Transverse colon (tissue), 4 donors: ENCODE measurements at regions not wholly inside any gene's neighbourhood (a gene's known extent, or its start where the extent isn't known, plus 50 kb on each side); places are given as distances from the start of the nearest gene placed in this dataset.

Experiments used
- DNase-seq: peaks from one replicate; pipeline ENCODE4 v3.0.0-alpha.2; 2019
- H3K27ac ChIP-seq, 4 donors: fragments of 200-600 bp; sonication (generic); 2 replicates each; pipeline ENCODE4 v1.5.1; 2016 to 2018; ENCODE audit warnings: inconsistent platforms in 4 of 4
- H3K27me3 ChIP-seq: fragments of 200-600 bp; sonication (generic); 2 replicates; pipeline ENCODE4 v1.5.1; 2017; ENCODE audit warnings: inconsistent platforms
- H3K36me3 ChIP-seq, 4 donors: fragments of 200-600 bp; sonication (generic); 2 replicates each; pipeline ENCODE4 v1.5.1; 2017 to 2019; ENCODE audit warnings: inconsistent platforms in 4 of 4
- H3K4me1 ChIP-seq, 4 donors: fragments of 200-600 bp; sonication (generic); 2 replicates each; pipeline ENCODE4 v1.5.1; 2017 to 2020; ENCODE audit warnings: inconsistent platforms in 4 of 4
- H3K4me3 ChIP-seq, 4 donors: fragments of 200-600 bp; sonication (generic); 1 replicate in 1 of 4; 2 replicates in 3 of 4; pipeline versions ENCODE4 v1.5.1 to v1.6.1; 2017 to 2019; ENCODE audit warnings: inconsistent platforms in 4 of 4
- H3K9me3 ChIP-seq, 2 donors: fragments of 200-600 bp; sonication (generic); 2 replicates each; pipeline ENCODE4 v1.5.1; 2017 to 2019; ENCODE audit warnings: inconsistent platforms in 2 of 2
- EP300 ChIP-seq: sonication (generic); formaldehyde crosslinking; IDR thresholded peaks from one replicate; pipeline ENCODE4 v1.6.1; 2017; ENCODE audit warnings: antibody characterized with exemption, low read depth
- POLR2A ChIP-seq: fragments of 450-650 bp; IDR thresholded peaks from one replicate; pipeline ENCODE4 v1.6.1; 2016; ENCODE audit warnings: antibody characterized with exemption, mild to moderate bottlenecking, moderate library complexity
- POLR2AphosphoS5 ChIP-seq, 3 donors: sonication (generic); formaldehyde crosslinking; IDR thresholded peaks; one replicate each; pipeline ENCODE4 v1.6.1; 2016; ENCODE audit warnings: antibody characterized with exemption in 3 of 3
- WGBS, 2 donors: methylation state at CpG; one replicate each; pipeline ENCODE4 v1.1.5; 2018; ENCODE audit warnings: low coverage in 1 of 2; 5-methylcytosine and 5-hydroxymethylcytosine counted together
- in situ Hi-C, 4 donors: fragments of 200-750 bp; cut with MboI; loops; one replicate each; pipeline versions ENCODE4 v1.15.0 to v1.15.1; 2017; ENCODE audit warnings: low sequenced_read_pairs in 3 of 4, low pct_ligation_motif_present in 1 of 4, low pct_unique_long_range_greater_than_20kb in 1 of 4
- intact Hi-C: fragments of 100-400 bp; cut with DNase I; formaldehyde crosslinking; loops from one replicate; pipeline ENCODE4 v1.15.1; 2023; ENCODE audit warnings: low total_unique reads
- TF ChIP-seq, protein P1 (sequence below), 5 experiments: fragments of 200-600 bp in 3 of 5; fragments of 450-650 bp in 2 of 5; sonication (generic) in 3 of 5; IDR thresholded peaks; 1 replicate in 2 of 5; 2 replicates in 3 of 5; pipeline ENCODE4 v1.5.1; 2016 to 2017; ENCODE audit warnings: antibody characterized with exemption in 5 of 5, inconsistent platforms in 3 of 5, mild to moderate bottlenecking in 2 of 5, moderate library complexity in 1 of 5

DNA sequence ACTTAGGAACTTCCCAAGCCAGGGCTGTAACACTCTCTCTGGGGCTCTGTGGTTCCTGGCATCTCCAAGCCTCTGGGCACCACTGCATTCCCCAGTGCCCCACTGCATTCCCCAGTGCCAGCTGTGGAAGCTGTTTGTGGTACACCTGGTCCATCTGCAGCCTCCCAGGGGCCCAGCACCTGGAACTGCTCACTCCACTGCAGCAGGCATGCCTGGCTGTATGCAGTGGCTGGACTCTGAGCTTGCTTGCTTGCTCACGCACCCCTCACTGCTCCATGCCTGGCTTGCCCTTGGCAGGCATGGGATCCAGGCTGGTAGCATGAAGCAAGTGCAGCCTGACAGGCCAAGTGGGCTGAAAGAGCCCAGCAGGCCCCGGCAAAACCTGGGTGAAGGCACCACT, 512.1 kb downstream of the SQOR start:
- in situ Hi-C loops: no loop called here
- no peak overlapping the region for H3K27ac ChIP-seq
- intact Hi-C loops: no loop called here
- no peaks in the 10 kb centered on the region for H3K4me1 ChIP-seq
- no peaks in the 10 kb centered on the region for H3K27me3 ChIP-seq
- DNase-seq: no peak
- H3K36me3 ChIP-seq: no peaks in the 10 kb centered on the region
- TF ChIP-seq, protein P1, sequence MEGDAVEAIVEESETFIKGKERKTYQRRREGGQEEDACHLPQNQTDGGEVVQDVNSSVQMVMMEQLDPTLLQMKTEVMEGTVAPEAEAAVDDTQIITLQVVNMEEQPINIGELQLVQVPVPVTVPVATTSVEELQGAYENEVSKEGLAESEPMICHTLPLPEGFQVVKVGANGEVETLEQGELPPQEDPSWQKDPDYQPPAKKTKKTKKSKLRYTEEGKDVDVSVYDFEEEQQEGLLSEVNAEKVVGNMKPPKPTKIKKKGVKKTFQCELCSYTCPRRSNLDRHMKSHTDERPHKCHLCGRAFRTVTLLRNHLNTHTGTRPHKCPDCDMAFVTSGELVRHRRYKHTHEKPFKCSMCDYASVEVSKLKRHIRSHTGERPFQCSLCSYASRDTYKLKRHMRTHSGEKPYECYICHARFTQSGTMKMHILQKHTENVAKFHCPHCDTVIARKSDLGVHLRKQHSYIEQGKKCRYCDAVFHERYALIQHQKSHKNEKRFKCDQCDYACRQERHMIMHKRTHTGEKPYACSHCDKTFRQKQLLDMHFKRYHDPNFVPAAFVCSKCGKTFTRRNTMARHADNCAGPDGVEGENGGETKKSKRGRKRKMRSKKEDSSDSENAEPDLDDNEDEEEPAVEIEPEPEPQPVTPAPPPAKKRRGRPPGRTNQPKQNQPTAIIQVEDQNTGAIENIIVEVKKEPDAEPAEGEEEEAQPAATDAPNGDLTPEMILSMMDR (IDR thresholded peaks at IDR 0.05): no peak
- TF ChIP-seq POLR2AphosphoS5 (IDR thresholded peaks at IDR 0.05): no peak
- TF ChIP-seq POLR2A: no peak
- TF ChIP-seq EP300: no peak
- H3K9me3 ChIP-seq: no peaks in the 10 kb centered on the region
- H3K4me3 ChIP-seq: no peak overlapping the region
- WGBS, 2 donors: 97% methylated on average over 2 of the region's 2 CpGs; no CpG with 5 or more reads in 1 of the 2 donors

DNA sequence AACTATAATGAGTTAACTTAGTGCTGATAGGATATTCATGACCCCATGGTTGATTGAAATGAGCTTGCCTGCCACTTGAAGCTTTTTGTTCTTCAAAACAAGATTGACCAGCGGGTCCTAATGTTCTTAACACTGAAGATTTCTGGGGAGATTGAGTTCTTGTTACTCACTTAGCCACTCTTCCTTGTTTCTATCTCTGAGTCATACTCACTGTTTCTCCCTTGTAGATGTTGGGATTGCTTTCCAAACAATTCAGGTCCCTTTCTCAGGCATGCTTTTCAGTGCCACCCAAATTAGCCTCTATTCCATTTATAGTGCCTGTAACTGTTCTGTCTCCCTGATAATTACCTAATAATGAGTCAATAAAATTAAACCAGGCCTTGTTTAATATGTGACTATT, 517.0 kb downstream of the SQOR start:
- Histone ChIP-seq H3K9me3 (no peaks in the 10 kb centered on the region), H3K4me1 (no peaks in the 10 kb centered on the region), H3K4me3 (no peak overlapping the region), H3K27me3 (no peaks in the 10 kb centered on the region), H3K36me3 (no peaks in the 10 kb centered on the region), H3K27ac (no peak overlapping the region)
- TF ChIP-seq, protein P1 (IDR thresholded peaks at IDR 0.05): no peak
- no peak for TF ChIP-seq EP300
- no peak for TF ChIP-seq POLR2A
- TF ChIP-seq POLR2AphosphoS5 (IDR thresholded peaks at IDR 0.05): no peak
- intact Hi-C loops: loop anchor here (2.0 kb wide), 1 partner anchor 63 kb away; no protein-coding TSS in a partner anchor
- in situ Hi-C loops: no loop called here
- no peak for DNase-seq
- WGBS, 2 donors: 78 to 83% methylated on average over 1 of the region's 1 CpG

DNA sequence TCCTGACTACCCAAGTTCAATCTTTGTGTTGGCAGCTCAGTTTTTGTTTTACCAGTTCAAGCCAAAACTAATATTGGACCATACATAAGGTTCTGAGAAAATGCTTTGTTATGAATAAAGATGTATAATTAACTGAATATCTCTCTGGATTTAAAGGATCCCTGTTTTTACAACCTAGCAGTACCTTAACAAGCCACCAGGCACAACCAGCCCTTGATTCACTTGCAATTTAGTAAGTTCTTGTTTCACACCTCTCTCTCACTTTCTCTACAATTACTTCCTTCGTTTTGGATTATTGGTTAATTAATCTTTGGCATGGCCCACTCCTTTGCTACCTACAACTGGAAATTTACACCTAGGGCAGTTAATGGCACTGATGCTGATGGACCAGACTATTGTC, 531.9 kb downstream of the SQOR start:
- TF ChIP-seq POLR2AphosphoS5 (IDR thresholded peaks at IDR 0.05): no peak
- intact Hi-C loops (no loop called here), in situ Hi-C loops (no loop called here)
- no peak for DNase-seq
- H3K4me3 ChIP-seq: no peak overlapping the region
- H3K9me3 ChIP-seq: peaks cover 10 to 11% of the 10 kb centered on the region in 2 donors
- no peak overlapping the region for H3K27ac ChIP-seq
- H3K36me3 ChIP-seq: no peaks in the 10 kb centered on the region
- WGBS, 2 donors: 0 to 47% methylated on average over 1 of the region's 1 CpG
- H3K4me1 ChIP-seq: no peaks in the 10 kb centered on the region
- H3K27me3 ChIP-seq: no peaks in the 10 kb centered on the region

DNA sequence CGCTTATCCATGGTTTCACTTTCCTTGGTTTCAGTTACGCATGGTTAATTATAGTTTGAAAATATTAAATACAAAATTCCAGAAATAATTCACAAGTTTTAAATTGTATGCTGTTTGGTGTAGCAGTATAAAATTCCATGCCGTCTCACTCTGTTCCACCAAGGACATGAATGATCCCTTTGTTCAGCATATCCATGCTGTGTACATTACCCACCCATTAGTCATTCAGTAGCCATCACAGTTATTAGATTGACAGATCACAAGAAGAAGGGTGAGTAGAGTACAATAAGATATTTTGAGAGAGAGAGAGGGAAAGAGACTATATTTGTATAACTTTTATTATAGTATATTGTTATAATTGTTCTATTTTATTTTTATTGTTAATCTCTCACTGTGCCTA, 535.5 kb downstream of the SQOR start:
- 84 to 88% methylated on average over 3 of the region's 3 CpGs for WGBS, 2 donors
- intact Hi-C loops (no loop called here), in situ Hi-C loops (no loop called here)

More for the DNA sequence above, 535.5 kb downstream of the SQOR start:
- Histone ChIP-seq H3K4me1 (no peaks in the 10 kb centered on the region), H3K4me3 (no peak overlapping the region), H3K27ac (no peak overlapping the region), H3K9me3 (peaks cover 3 to 11% of the 10 kb centered on the region in 2 donors), H3K27me3 (no peaks in the 10 kb centered on the region), H3K36me3 (no peaks in the 10 kb centered on the region)
- DNase-seq: no peak
- no peak for TF ChIP-seq POLR2AphosphoS5 (IDR thresholded peaks at IDR 0.05)
- TF ChIP-seq, protein P1 (IDR thresholded peaks at IDR 0.05): no peak
- no peak for TF ChIP-seq POLR2A
- TF ChIP-seq EP300: no peak
